ENCODE measurements at regions not wholly inside any gene's neighbourhood (a gene's known extent, or its start where the extent isn't known, plus 50 kb on each side); places are given as distances from the start of the nearest gene placed in this dataset.

GRCh38 chr2:101571951-101572350, 97.0 kb upstream of the RFX8 start:
- TF ChIP-seq, protein P1, sequence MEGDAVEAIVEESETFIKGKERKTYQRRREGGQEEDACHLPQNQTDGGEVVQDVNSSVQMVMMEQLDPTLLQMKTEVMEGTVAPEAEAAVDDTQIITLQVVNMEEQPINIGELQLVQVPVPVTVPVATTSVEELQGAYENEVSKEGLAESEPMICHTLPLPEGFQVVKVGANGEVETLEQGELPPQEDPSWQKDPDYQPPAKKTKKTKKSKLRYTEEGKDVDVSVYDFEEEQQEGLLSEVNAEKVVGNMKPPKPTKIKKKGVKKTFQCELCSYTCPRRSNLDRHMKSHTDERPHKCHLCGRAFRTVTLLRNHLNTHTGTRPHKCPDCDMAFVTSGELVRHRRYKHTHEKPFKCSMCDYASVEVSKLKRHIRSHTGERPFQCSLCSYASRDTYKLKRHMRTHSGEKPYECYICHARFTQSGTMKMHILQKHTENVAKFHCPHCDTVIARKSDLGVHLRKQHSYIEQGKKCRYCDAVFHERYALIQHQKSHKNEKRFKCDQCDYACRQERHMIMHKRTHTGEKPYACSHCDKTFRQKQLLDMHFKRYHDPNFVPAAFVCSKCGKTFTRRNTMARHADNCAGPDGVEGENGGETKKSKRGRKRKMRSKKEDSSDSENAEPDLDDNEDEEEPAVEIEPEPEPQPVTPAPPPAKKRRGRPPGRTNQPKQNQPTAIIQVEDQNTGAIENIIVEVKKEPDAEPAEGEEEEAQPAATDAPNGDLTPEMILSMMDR (IDR thresholded peaks at IDR 0.05; ENCODE audit: insufficient read depth, low read length, poor library complexity, severe bottlenecking): no peak
- no peak for TF ChIP-seq EZH2phosphoT487 (conservative IDR thresholded peaks at IDR 0.05; ENCODE audit: low read length)
